ENCODE measurements at regions not wholly inside any gene's neighbourhood (a gene's known extent, or its start where the extent isn't known, plus 50 kb on each side); places are given as distances from the start of the nearest gene placed in this dataset.

DNA sequence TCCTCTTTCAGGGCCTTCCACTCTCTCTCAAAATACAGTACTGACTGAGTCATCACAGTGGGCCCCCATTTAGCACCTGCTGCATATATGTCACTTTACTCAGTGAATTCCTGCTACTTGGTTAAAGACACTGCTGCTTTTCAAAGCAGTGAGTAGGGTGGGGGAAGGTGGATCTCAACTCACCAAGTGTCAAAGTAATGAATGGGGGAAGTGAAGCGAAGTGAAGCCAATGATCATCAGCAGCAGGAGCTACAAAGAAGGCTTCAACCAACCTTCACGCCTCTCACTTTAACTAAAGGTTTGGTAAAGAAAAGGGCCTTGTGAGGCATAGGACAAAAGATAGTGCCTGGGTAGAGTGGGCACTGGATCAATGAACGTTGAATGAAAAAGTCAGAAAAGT is 424.1 kb downstream of the SMARCA1 start:
- intact Hi-C loops (cut with micrococcal nuclease; ENCODE audit: unreplicated experiment), result no loop called here
- H3K27ac ChIP-seq (ENCODE audit: low read depth, low read length, poor library complexity, severe bottlenecking), result no peak overlapping the region
- no peak for DNase-seq (ENCODE audit: low spot score)
- no peaks in the 10 kb centered on the region for H3K27me3 ChIP-seq (replicated peaks; ENCODE audit: insufficient read depth, low read depth, low read length, poor library complexity)
- POLR2A ChIA-PET (ENCODE audit: low non-redundant PET), result no interaction called here
- H3K4me3 ChIP-seq (ENCODE audit: low read depth, low read length, poor library complexity, severe bottlenecking), result no peak overlapping the region
- CTCF ChIA-PET, result no interaction called here
- TF ChIP-seq, protein P1, sequence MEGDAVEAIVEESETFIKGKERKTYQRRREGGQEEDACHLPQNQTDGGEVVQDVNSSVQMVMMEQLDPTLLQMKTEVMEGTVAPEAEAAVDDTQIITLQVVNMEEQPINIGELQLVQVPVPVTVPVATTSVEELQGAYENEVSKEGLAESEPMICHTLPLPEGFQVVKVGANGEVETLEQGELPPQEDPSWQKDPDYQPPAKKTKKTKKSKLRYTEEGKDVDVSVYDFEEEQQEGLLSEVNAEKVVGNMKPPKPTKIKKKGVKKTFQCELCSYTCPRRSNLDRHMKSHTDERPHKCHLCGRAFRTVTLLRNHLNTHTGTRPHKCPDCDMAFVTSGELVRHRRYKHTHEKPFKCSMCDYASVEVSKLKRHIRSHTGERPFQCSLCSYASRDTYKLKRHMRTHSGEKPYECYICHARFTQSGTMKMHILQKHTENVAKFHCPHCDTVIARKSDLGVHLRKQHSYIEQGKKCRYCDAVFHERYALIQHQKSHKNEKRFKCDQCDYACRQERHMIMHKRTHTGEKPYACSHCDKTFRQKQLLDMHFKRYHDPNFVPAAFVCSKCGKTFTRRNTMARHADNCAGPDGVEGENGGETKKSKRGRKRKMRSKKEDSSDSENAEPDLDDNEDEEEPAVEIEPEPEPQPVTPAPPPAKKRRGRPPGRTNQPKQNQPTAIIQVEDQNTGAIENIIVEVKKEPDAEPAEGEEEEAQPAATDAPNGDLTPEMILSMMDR (conservative IDR thresholded peaks at IDR 0.05; ENCODE audit: low read depth, low read length), result no peak
- TF ChIP-seq EZH2 (IDR thresholded peaks at IDR 0.05; ENCODE audit: borderline replicate concordance, low read depth, low read length, poor library complexity, severe bottlenecking), result no peak
- no peaks in the 10 kb centered on the region for H3K9me3 ChIP-seq (ENCODE audit: low read depth, low read length, poor library complexity, severe bottlenecking)
- no peaks in the 10 kb centered on the region for H3K4me1 ChIP-seq (ENCODE audit: insufficient read depth, low read length, poor library complexity, severe bottlenecking)
- BruUV-seq (replicated peaks), result no TSS peak
- no peaks in the 10 kb centered on the region for H3K36me3 ChIP-seq (ENCODE audit: insufficient read depth, low read length, poor library complexity, severe bottlenecking)

DNA sequence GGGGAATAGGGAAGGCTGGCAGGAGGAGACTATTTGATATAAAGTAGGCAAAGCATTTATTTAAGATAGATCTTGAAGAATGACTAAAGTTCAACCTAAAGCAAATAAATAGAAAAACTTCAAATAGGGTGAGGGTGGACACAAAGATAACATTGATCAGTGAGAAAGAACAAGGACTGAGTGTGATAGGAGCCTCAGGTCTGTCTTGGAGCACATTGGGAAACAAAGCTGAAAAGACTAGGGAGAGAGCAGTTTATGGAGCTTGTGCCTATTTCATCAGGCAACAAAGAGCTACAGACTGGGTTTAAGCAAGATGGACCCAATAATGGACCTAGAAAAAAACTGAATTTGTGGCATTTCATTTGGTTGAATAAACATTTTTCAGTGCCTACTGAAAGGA is 425.6 kb downstream of the SMARCA1 start:
- intact Hi-C loops (cut with micrococcal nuclease; ENCODE audit: unreplicated experiment), result no loop called here
- TF ChIP-seq, protein P1 (conservative IDR thresholded peaks at IDR 0.05; ENCODE audit: low read depth, low read length), result no peak
- TF ChIP-seq EZH2 (IDR thresholded peaks at IDR 0.05; ENCODE audit: borderline replicate concordance, low read depth, low read length, poor library complexity, severe bottlenecking), result no peak
- Histone ChIP-seq H3K4me1 (ENCODE audit: insufficient read depth, low read length, poor library complexity, severe bottlenecking) (no peaks in the 10 kb centered on the region), H3K36me3 (ENCODE audit: insufficient read depth, low read length, poor library complexity, severe bottlenecking) (no peaks in the 10 kb centered on the region), H3K9me3 (ENCODE audit: low read depth, low read length, poor library complexity, severe bottlenecking) (no peaks in the 10 kb centered on the region), H3K27me3 (replicated peaks; ENCODE audit: insufficient read depth, low read depth, low read length, poor library complexity) (no peaks in the 10 kb centered on the region), H3K27ac (ENCODE audit: low read depth, low read length, poor library complexity, severe bottlenecking) (no peak overlapping the region), H3K4me3 (ENCODE audit: low read depth, low read length, poor library complexity, severe bottlenecking) (no peak overlapping the region)
- no peak for DNase-seq (ENCODE audit: low spot score)
- ChIA-PET POLR2A (ENCODE audit: low non-redundant PET) (no interaction called here), CTCF (no interaction called here)
- no TSS peak for BruUV-seq (replicated peaks)

DNA sequence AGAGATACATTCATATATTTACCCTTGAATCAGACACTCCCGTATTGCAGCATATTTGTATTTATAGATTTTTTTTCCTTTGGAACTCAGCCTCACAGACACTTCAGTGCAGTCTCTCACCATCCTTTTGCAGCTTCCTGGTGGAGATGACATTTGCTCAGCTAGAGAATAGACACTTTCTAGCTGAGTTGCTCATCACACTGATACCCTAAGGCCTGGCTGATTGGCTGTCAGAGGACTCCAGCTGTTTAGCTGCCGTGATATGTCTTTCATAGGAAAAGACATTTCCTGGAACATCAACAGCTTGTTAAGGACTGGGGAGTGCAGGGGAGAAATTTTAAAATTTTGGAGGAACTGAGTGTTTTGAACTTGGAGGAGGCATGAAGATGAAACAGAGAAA is 429.6 kb downstream of the SMARCA1 start:
- ChIA-PET CTCF (no interaction called here), POLR2A (ENCODE audit: low non-redundant PET) (no interaction called here)
- Histone ChIP-seq H3K4me1 (ENCODE audit: insufficient read depth, low read length, poor library complexity, severe bottlenecking) (no peaks in the 10 kb centered on the region), H3K36me3 (ENCODE audit: insufficient read depth, low read length, poor library complexity, severe bottlenecking) (no peaks in the 10 kb centered on the region), H3K9me3 (ENCODE audit: low read depth, low read length, poor library complexity, severe bottlenecking) (no peaks in the 10 kb centered on the region), H3K27me3 (replicated peaks; ENCODE audit: insufficient read depth, low read depth, low read length, poor library complexity) (no peaks in the 10 kb centered on the region), H3K4me3 (ENCODE audit: low read depth, low read length, poor library complexity, severe bottlenecking) (no peak overlapping the region), H3K27ac (ENCODE audit: low read depth, low read length, poor library complexity, severe bottlenecking) (no peak overlapping the region)
- TF ChIP-seq EZH2 (IDR thresholded peaks at IDR 0.05; ENCODE audit: borderline replicate concordance, low read depth, low read length, poor library complexity, severe bottlenecking), result no peak
- TF ChIP-seq, protein P1 (conservative IDR thresholded peaks at IDR 0.05; ENCODE audit: low read depth, low read length), result no peak
- DNase-seq (ENCODE audit: low spot score), result no peak
- intact Hi-C loops (cut with micrococcal nuclease; ENCODE audit: unreplicated experiment), result no loop called here
- BruUV-seq (replicated peaks), result no TSS peak
